ENCODE measurements at regions not wholly inside any gene's neighbourhood (a gene's known extent, or its start where the extent isn't known, plus 50 kb on each side); places are given as distances from the start of the nearest gene placed in this dataset.

DNA sequence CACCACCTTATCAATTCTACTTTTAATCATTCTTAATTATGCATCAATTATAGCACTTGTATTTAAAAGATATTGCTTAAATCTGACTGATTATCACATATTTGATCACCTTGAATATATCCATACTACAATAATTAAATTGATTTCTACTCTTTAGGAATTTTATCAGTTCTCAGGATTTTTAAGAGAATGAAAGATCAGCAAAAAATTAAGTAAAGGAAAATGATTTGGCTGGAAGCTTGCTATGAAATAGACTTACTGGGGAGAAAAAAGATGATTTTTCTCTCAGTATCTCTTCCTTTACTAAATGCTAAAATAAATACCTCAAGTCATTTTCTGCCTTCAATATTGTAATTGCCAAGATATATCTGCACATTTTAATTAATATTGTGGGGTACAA is 848.6 kb downstream of the LTN1 start:
- Histone ChIP-seq H3K9me3 (no peaks in the 10 kb centered on the region), H3K27ac (no peak overlapping the region)

GRCh38 chr21:28142697-28143096 is 850.0 kb downstream of the LTN1 start:
- TF ChIP-seq POLR2A (IDR thresholded peaks at IDR 0.05) (no peak), CTCF (IDR thresholded peaks at IDR 0.05) (no peak)
- Histone ChIP-seq H3K4me1 (no peaks in the 10 kb centered on the region), H3K9me3 (no peaks in the 10 kb centered on the region), H3K4me3 (no peak overlapping the region), H3K36me3 (no peaks in the 10 kb centered on the region), H3K27me3 (no peaks in the 10 kb centered on the region), H3K27ac (no peak overlapping the region)
- intact Hi-C loops (cut with DNase I; ENCODE audit: low total_unique reads) = no loop called here
- DNase-seq = no peak

More for the DNA sequence above, 848.6 kb downstream of the LTN1 start:
- H3K36me3 ChIP-seq = no peaks in the 10 kb centered on the region
- no peaks in the 10 kb centered on the region for H3K27me3 ChIP-seq
- no peaks in the 10 kb centered on the region for H3K4me1 ChIP-seq
- TF ChIP-seq POLR2A (IDR thresholded peaks at IDR 0.05) (no peak), CTCF (IDR thresholded peaks at IDR 0.05) (no peak)
- DNase-seq = no peak
- no peak overlapping the region for H3K4me3 ChIP-seq
- intact Hi-C loops (cut with DNase I; ENCODE audit: low total_unique reads) = no loop called here

- Histone ChIP-seq H3K4me3 (no peak overlapping the region), H3K27ac (no peak overlapping the region), H3K27me3 (no peaks in the 10 kb centered on the region), H3K4me1 (no peaks in the 10 kb centered on the region), H3K9me3 (no peaks in the 10 kb centered on the region), H3K36me3 (no peaks in the 10 kb centered on the region)
- intact Hi-C loops (cut with DNase I; ENCODE audit: low total_unique reads) = no loop called here
- TF ChIP-seq POLR2A (IDR thresholded peaks at IDR 0.05) (no peak), CTCF (IDR thresholded peaks at IDR 0.05) (no peak)
- DNase-seq = no peak
Observed at GRCh38 chr21:28138272-28138671, 854.4 kb downstream of the LTN1 start.

DNA sequence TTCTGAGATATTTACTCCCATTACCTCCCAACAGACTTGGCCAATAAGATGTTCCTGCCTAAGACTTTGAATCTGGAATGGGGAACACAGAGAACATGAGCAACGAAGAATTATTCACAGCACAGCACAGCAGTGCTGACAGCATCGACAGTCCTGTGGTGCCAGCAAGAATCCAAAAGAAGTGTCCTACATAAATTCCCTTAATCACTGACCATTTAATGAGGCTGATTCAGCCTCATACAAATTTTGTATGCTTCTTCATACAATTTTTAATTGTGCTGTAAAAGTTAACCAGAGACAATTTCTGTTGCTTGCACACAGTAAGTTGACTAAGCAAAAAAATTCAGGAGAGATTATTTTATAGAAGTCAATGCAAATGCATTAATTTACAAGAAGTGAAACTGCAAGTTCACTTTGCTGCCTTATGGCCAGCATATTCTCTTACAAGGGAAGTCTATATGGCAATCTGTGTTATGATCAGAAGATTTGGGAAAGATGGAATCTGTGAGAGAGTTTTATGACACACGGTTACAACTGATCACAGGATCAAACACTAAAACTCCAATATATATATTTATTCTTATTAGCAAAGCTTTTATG is 855.9 kb downstream of the LTN1 start:
- intact Hi-C loops (cut with DNase I; ENCODE audit: low total_unique reads) = no loop called here
- Histone ChIP-seq H3K36me3 (no peaks in the 10 kb centered on the region), H3K9me3 (no peaks in the 10 kb centered on the region), H3K27ac (no peak overlapping the region), H3K27me3 (no peaks in the 10 kb centered on the region), H3K4me3 (no peak overlapping the region), H3K4me1 (no peaks in the 10 kb centered on the region)
- no peak for TF ChIP-seq POLR2A (IDR thresholded peaks at IDR 0.05)
- TF ChIP-seq CTCF (IDR thresholded peaks at IDR 0.05) = no peak
- no peak for DNase-seq

GRCh38 chr21:28135646-28136045 is 857.0 kb downstream of the LTN1 start:
- no peaks in the 10 kb centered on the region for H3K4me1 ChIP-seq
- no peaks in the 10 kb centered on the region for H3K36me3 ChIP-seq
- intact Hi-C loops (cut with DNase I; ENCODE audit: low total_unique reads) = no loop called here
- H3K27me3 ChIP-seq = no peaks in the 10 kb centered on the region
- H3K27ac ChIP-seq = no peak overlapping the region
- peaks cover 0 to 5% of the 10 kb centered on the region in 2 donors for H3K9me3 ChIP-seq
- DNase-seq = no peak
- TF ChIP-seq CTCF (IDR thresholded peaks at IDR 0.05) (no peak), POLR2A (IDR thresholded peaks at IDR 0.05) (no peak)
- H3K4me3 ChIP-seq = no peak overlapping the region

Measured in uterus (tissue), 3 donors.